GM12892 (cell line): ENCODE measurements at regions not wholly inside any gene's neighbourhood (a gene's known extent, or its start where the extent isn't known, plus 50 kb on each side); places are given as distances from the start of the nearest gene placed in this dataset.

Experiments
- POLR2A ChIP-seq: IDR thresholded peaks from 2 replicates; pipeline ENCODE4 v1.6.1; 2011; ENCODE audit warnings: low read depth, low read length, control low read depth
- POLR2AphosphoS5 ChIP-seq: IDR thresholded peaks from 2 replicates; pipeline ENCODE4 v1.6.1; 2011; ENCODE audit warnings: low read depth, low read length, control low read depth

DNA sequence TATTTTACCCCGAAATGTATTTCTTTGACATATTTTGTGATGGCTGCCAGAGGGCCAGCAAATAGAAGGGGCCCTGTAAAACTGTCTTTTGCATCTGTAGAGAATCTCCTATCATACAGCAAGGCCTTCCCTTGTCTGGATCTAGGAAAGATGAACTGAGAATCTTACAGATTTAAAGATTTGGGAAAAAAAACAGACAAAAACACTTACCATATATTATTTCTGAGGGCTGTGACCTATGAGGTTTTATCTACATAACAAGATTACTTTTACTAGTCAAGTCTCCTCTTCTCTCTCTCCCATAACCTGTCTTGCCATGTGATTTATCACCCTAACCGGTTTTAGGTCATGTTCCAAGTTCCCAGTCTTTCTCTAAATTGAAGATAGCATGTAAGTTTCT, 599.2 kb upstream of the CDH6 start:
- no peak for TF ChIP-seq POLR2A
- TF ChIP-seq POLR2AphosphoS5: no peak
